K562 (cell line): ENCODE measurements at regions not wholly inside any gene's neighbourhood (a gene's known extent, or its start where the extent isn't known, plus 50 kb on each side); places are given as distances from the start of the nearest gene placed in this dataset.

Source experiments
- BRCA1 ChIP-seq, 2 experiments: fragments of 450-650 bp in 1 of 2; sonication (generic) in 1 of 2; formaldehyde crosslinking in 1 of 2; IDR thresholded peaks; 2 replicates each; pipeline versions ENCODE4 v1.5.0 to v1.6.1; 2017 to 2020; ENCODE audit warnings: mild to moderate bottlenecking in 1 of 2, missing genetic modification reagents in 1 of 2
- BRF1 ChIP-seq: IDR thresholded peaks from 3 replicates; pipeline ENCODE4 v1.6.1; 2011; ENCODE audit warnings: borderline replicate concordance, mild to moderate bottlenecking; ENCODE audit not compliant: insufficient read length; ENCODE audit errors: extremely low read depth
- ETS2 ChIP-seq: IDR thresholded peaks from 2 replicates; pipeline ENCODE4 v1.6.1; 2016; ENCODE audit warnings: borderline replicate concordance, missing genetic modification characterization, mild to moderate bottlenecking, moderate library complexity, missing compliant biosample characterization; ENCODE audit not compliant: poor library complexity, severe bottlenecking
- FOXK2 ChIP-seq, 2 experiments: fragments of 450-650 bp; IDR thresholded peaks in 1 of 2; conservative IDR thresholded peaks in 1 of 2; 2 replicates each; pipeline ENCODE4 v1.6.1; 2016; ENCODE audit warnings: low read depth in 2 of 2, mild to moderate bottlenecking in 1 of 2
- POLR2A ChIP-seq: fragments of 450-650 bp; conservative IDR thresholded peaks from 2 replicates; pipeline ENCODE4 v1.6.1; 2016
- POLR2G ChIP-seq: fragments of 200-400 bp; formaldehyde crosslinking; IDR thresholded peaks from 2 replicates; pipeline ENCODE4 v1.6.1; 2017; ENCODE audit warnings: low read depth, mild to moderate bottlenecking, antibody characterized with exemption, low read length, moderate library complexity
- SIN3A ChIP-seq, 2 experiments: fragments of 150-350 bp in 1 of 2; IDR thresholded peaks; 2 replicates each; pipeline ENCODE4 v1.6.1; 2011 to 2016; ENCODE audit warnings: borderline replicate concordance in 2 of 2, low read depth in 2 of 2, low read length in 2 of 2, mild to moderate bottlenecking in 2 of 2, moderate library complexity in 2 of 2; ENCODE audit not compliant: control insufficient read depth in 1 of 2
- YY1 ChIP-seq, 3 experiments: IDR thresholded peaks; 2 replicates each; pipeline ENCODE4 v1.6.1; 2011; ENCODE audit warnings: low read length in 2 of 3, mild to moderate bottlenecking in 2 of 3, moderate library complexity in 2 of 3, borderline replicate concordance in 1 of 3, control low read depth in 1 of 3, low read depth in 1 of 3; ENCODE audit not compliant: insufficient read depth in 3 of 3, insufficient replicate concordance in 2 of 3, control insufficient read depth in 1 of 3, insufficient read length in 1 of 3; ENCODE audit errors: extremely low read depth in 1 of 3
- ZNF23 ChIP-seq: fragments of 250-450 bp; sonication (Bioruptor Pico); IDR thresholded peaks from 2 replicates; pipeline ENCODE4 v1.4.0; 2020; ENCODE audit warnings: mild to moderate bottlenecking
- TF ChIP-seq, protein P1 (sequence below), 3 experiments: IDR thresholded peaks in 2 of 3; conservative IDR thresholded peaks in 1 of 3; 2 replicates each; pipeline ENCODE4 v1.5.1; 2011 to 2012; ENCODE audit warnings: low read length in 3 of 3, mild to moderate bottlenecking in 3 of 3, control low read depth in 2 of 3, improper control_type of control experiment in 1 of 3, inconsistent platforms in 1 of 3, low read depth in 1 of 3, mixed read lengths in 1 of 3, moderate library complexity in 1 of 3; ENCODE audit not compliant: insufficient read depth in 2 of 3
- TF ChIP-seq, protein P2 (sequence below): fragments of 150-350 bp; IDR thresholded peaks from 2 replicates; pipeline ENCODE4 v1.6.1; 2014; ENCODE audit warnings: low read depth, mild to moderate bottlenecking, low read length, borderline replicate concordance

DNA sequence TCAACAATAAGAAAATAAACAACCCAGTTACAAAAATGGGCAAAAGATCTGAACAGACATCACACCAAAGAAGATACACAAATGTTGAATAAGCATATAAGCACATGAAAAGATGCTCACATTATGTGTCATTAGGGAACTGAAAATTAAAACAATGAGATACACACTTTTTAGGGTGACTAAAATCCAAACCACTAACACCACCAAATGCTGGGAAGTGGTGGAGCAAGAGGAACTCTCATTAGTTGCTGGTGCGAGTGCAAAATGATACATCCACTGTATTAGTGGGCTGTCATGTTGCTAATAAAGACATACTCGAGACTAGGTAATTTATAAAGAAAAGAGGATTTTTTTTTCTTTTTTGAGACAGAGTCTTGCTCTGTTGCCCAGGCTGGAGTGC is 329.1 kb downstream of the TMEM38B start:
- TF ChIP-seq FOXK2 (conservative IDR thresholded peaks at IDR 0.05 in 1 of 2, IDR thresholded peaks at IDR 0.05 in 1 of 2; ENCODE audit: low read depth in 2 of 2) (no peak), BRCA1 (IDR thresholded peaks at IDR 0.05) (no peak), BRCA1 (CRISPR knock-in tag; IDR thresholded peaks at IDR 0.05) (no peak), POLR2A (no peak), ETS2 (no peak), POLR2G (no peak), YY1 (IDR thresholded peaks at IDR 0.05; ENCODE audit: borderline replicate concordance in 1 of 3, control insufficient read depth in 1 of 3, extremely low read depth in 1 of 3, insufficient read depth in 3 of 3, insufficient read length in 1 of 3, insufficient replicate concordance in 2 of 3, low read depth in 1 of 3, low read length in 2 of 3) (no peak), BRF1 (no peak), SIN3A (IDR thresholded peaks at IDR 0.05; ENCODE audit: borderline replicate concordance in 2 of 2, control insufficient read depth in 1 of 2, low read depth in 2 of 2, low read length in 2 of 2) (no peak), ZNF23 (CRISPR knock-in tag) (no peak)
- TF ChIP-seq, protein P1, sequence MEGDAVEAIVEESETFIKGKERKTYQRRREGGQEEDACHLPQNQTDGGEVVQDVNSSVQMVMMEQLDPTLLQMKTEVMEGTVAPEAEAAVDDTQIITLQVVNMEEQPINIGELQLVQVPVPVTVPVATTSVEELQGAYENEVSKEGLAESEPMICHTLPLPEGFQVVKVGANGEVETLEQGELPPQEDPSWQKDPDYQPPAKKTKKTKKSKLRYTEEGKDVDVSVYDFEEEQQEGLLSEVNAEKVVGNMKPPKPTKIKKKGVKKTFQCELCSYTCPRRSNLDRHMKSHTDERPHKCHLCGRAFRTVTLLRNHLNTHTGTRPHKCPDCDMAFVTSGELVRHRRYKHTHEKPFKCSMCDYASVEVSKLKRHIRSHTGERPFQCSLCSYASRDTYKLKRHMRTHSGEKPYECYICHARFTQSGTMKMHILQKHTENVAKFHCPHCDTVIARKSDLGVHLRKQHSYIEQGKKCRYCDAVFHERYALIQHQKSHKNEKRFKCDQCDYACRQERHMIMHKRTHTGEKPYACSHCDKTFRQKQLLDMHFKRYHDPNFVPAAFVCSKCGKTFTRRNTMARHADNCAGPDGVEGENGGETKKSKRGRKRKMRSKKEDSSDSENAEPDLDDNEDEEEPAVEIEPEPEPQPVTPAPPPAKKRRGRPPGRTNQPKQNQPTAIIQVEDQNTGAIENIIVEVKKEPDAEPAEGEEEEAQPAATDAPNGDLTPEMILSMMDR (IDR thresholded peaks at IDR 0.05 in 2 of 3, conservative IDR thresholded peaks at IDR 0.05 in 1 of 3; ENCODE audit: insufficient read depth in 2 of 3, low read depth in 1 of 3, low read length in 3 of 3): no peak
- TF ChIP-seq, protein P2, sequence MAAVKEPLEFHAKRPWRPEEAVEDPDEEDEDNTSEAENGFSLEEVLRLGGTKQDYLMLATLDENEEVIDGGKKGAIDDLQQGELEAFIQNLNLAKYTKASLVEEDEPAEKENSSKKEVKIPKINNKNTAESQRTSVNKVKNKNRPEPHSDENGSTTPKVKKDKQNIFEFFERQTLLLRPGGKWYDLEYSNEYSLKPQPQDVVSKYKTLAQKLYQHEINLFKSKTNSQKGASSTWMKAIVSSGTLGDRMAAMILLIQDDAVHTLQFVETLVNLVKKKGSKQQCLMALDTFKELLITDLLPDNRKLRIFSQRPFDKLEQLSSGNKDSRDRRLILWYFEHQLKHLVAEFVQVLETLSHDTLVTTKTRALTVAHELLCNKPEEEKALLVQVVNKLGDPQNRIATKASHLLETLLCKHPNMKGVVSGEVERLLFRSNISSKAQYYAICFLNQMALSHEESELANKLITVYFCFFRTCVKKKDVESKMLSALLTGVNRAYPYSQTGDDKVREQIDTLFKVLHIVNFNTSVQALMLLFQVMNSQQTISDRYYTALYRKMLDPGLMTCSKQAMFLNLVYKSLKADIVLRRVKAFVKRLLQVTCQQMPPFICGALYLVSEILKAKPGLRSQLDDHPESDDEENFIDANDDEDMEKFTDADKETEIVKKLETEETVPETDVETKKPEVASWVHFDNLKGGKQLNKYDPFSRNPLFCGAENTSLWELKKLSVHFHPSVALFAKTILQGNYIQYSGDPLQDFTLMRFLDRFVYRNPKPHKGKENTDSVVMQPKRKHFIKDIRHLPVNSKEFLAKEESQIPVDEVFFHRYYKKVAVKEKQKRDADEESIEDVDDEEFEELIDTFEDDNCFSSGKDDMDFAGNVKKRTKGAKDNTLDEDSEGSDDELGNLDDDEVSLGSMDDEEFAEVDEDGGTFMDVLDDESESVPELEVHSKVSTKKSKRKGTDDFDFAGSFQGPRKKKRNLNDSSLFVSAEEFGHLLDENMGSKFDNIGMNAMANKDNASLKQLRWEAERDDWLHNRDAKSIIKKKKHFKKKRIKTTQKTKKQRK: no peak
